Keratinocyte (primary cell): ENCODE measurements at regions not wholly inside any gene's neighbourhood (a gene's known extent, or its start where the extent isn't known, plus 50 kb on each side); places are given as distances from the start of the nearest gene placed in this dataset.

Experiments used
- DNase-seq: peaks from one replicate; pipeline ENCODE4 v3.0.0-alpha.2; 2011; ENCODE audit warnings: low read depth, missing footprints, low spot score
- FAIRE-seq: peaks from 2 replicates; lab custom pipeline; 2011; peaks lifted over from hg19 to GRCh38; lab: Jason Lieb, UNC
- H2AFZ ChIP-seq: 2 replicates; pipeline ENCODE4 v1.6.0; 2012; ENCODE audit warnings: low read length, control low read depth, inconsistent platforms; ENCODE audit not compliant: control insufficient read depth
- H3K27ac ChIP-seq: 2 replicates; pipeline ENCODE4 v1.5.1; 2011; ENCODE audit warnings: low read length; ENCODE audit not compliant: control insufficient read depth, insufficient read depth
- H3K27me3 ChIP-seq: 3 replicates; pipeline ENCODE4 v1.6.0; 2011; ENCODE audit warnings: low read length; ENCODE audit not compliant: control insufficient read depth, insufficient read depth; ENCODE audit errors: extremely low read depth
- H3K36me3 ChIP-seq, 2 experiments: 2 replicates in 1 of 2; 3 replicates in 1 of 2; pipeline ENCODE4 v1.5.1; 2011; ENCODE audit warnings: low read length in 2 of 2, mild to moderate bottlenecking in 1 of 2; ENCODE audit not compliant: control insufficient read depth in 2 of 2, insufficient read depth in 2 of 2; ENCODE audit errors: extremely low read depth in 1 of 2
- H3K4me1 ChIP-seq: 3 replicates; pipeline ENCODE4 v1.5.1; 2011; ENCODE audit warnings: low read length; ENCODE audit not compliant: control insufficient read depth, insufficient read depth; ENCODE audit errors: extremely low read depth
- H3K4me2 ChIP-seq: 3 replicates; pipeline ENCODE4 v1.6.0; 2011; ENCODE audit warnings: low read depth, low read length; ENCODE audit not compliant: control insufficient read depth, insufficient read depth; ENCODE audit errors: extremely low read depth
- H3K4me3 ChIP-seq, 3 experiments: fragments of 200-600 bp in 1 of 3; sonication (generic) in 1 of 3; 2 replicates in 2 of 3; 3 replicates in 1 of 3; pipeline ENCODE4 v1.5.1; 2011 to 2016; ENCODE audit warnings: low read length in 3 of 3, mild to moderate bottlenecking in 3 of 3, control low read depth in 2 of 3, inconsistent platforms in 1 of 3, low read depth in 1 of 3, mixed read lengths in 1 of 3, mixed run types in 1 of 3, moderate library complexity in 1 of 3; ENCODE audit not compliant: control insufficient read depth in 2 of 3, insufficient read depth in 2 of 3; ENCODE audit errors: extremely low read depth in 1 of 3
- H3K79me2 ChIP-seq: 2 replicates; pipeline ENCODE4 v1.6.0; 2012; ENCODE audit warnings: low read length; ENCODE audit not compliant: control insufficient read depth, insufficient read depth
- H3K9ac ChIP-seq: 3 replicates; pipeline ENCODE4 v1.6.0; 2011; ENCODE audit warnings: low read length; ENCODE audit not compliant: control insufficient read depth, insufficient read depth; ENCODE audit errors: extremely low read depth
- H3K9me1 ChIP-seq: 3 replicates; pipeline ENCODE4 v1.6.0; 2011; ENCODE audit warnings: low read length; ENCODE audit not compliant: control insufficient read depth, insufficient read depth; ENCODE audit errors: extremely low read depth
- H3K9me3 ChIP-seq: 2 replicates; pipeline ENCODE4 v1.5.1; 2012; ENCODE audit warnings: low read depth, low read length; ENCODE audit not compliant: control insufficient read depth
- H4K20me1 ChIP-seq: 3 replicates; pipeline ENCODE4 v1.6.0; 2011; ENCODE audit warnings: low read length; ENCODE audit not compliant: control insufficient read depth, insufficient read depth; ENCODE audit errors: extremely low read depth
- CTCF ChIP-seq, 3 experiments: IDR thresholded peaks in 1 of 3; conservative IDR thresholded peaks in 1 of 3; optimal IDR thresholded peaks in 1 of 3; 2 replicates in 2 of 3; 3 replicates in 1 of 3; pipeline versions ENCODE3 to v1.5.1; 2011; ENCODE audit warnings: low read length in 3 of 3, mild to moderate bottlenecking in 3 of 3, moderate library complexity in 2 of 3, control low read depth in 1 of 3, inconsistent platforms in 1 of 3; ENCODE audit not compliant: insufficient read depth in 2 of 3; ENCODE audit errors: extremely low read depth in 1 of 3
- EZH2 ChIP-seq: IDR thresholded peaks from one replicate; pipeline ENCODE4 v1.6.1; 2012; ENCODE audit warnings: inconsistent platforms, mild to moderate bottlenecking, low read length, moderate library complexity
- dilution Hi-C: fragments of 300-500 bp; cut with MboI; formaldehyde crosslinking; loops from one replicate; pipeline ENCODE4 v1.7.0; 2020; ENCODE audit warnings: low sequenced_read_pairs; ENCODE audit not compliant: extremely low pct_ligation_motif_present

GRCh38 chr15:46170326-46170725 is 535.5 kb downstream of the SQOR start:
- H3K79me2 ChIP-seq, result no peaks in the 10 kb centered on the region
- H3K9me3 ChIP-seq, result no peaks in the 10 kb centered on the region
- no peak for TF ChIP-seq EZH2
- TF ChIP-seq CTCF (optimal IDR thresholded peaks at IDR 0.05 in 1 of 3, IDR thresholded peaks at IDR 0.05 in 1 of 3, conservative IDR thresholded peaks at IDR 0.05 in 1 of 3; ENCODE audit: extremely low read depth in 1 of 3, insufficient read depth in 2 of 3, low read length in 3 of 3), result no peak
- no peak for DNase-seq
- H4K20me1 ChIP-seq, result no peaks in the 10 kb centered on the region
- H3K9ac ChIP-seq, result no peak overlapping the region
- dilution Hi-C loops, result no loop called here
- no peaks in the 10 kb centered on the region for H3K9me1 ChIP-seq
- no peak overlapping the region for H3K4me2 ChIP-seq
- no peaks in the 10 kb centered on the region for H3K36me3 ChIP-seq
- no peak for FAIRE-seq
- no peak overlapping the region for H2AFZ ChIP-seq
- H3K27ac ChIP-seq, result no peak overlapping the region
- no peak overlapping the region for H3K4me3 ChIP-seq
- no peaks in the 10 kb centered on the region for H3K4me1 ChIP-seq
- H3K27me3 ChIP-seq, result no peaks in the 10 kb centered on the region

DNA sequence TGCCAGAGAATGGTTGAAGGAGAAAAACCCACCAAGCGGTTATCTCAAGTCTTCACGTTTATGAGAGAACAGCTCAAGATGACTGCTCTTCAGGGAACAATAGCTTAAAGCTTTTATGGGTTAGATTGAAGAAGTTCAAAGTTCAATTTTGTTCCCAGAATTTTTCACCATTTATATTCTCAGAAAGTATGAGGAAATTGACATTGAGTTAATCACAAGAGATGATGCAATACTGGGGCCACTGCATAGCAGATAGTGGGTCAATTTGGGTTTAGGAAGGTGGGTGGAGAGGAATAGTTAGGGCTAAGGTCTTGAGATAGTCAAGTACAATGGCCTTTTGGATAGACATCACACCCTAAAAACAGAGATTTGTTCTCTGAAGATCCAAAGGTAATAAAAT is 539.3 kb downstream of the SQOR start:
- FAIRE-seq (no peak), DNase-seq (no peak)
- Histone ChIP-seq H3K4me1 (no peaks in the 10 kb centered on the region), H3K27me3 (no peaks in the 10 kb centered on the region), H2AFZ (no peak overlapping the region), H3K9ac (no peak overlapping the region), H3K4me3 (no peak overlapping the region), H3K9me3 (no peaks in the 10 kb centered on the region), H4K20me1 (no peaks in the 10 kb centered on the region), H3K4me2 (no peak overlapping the region), H3K27ac (no peak overlapping the region), H3K36me3 (no peaks in the 10 kb centered on the region), H3K79me2 (no peaks in the 10 kb centered on the region), H3K9me1 (no peaks in the 10 kb centered on the region)
- TF ChIP-seq EZH2 (no peak), CTCF (optimal IDR thresholded peaks at IDR 0.05 in 1 of 3, IDR thresholded peaks at IDR 0.05 in 1 of 3, conservative IDR thresholded peaks at IDR 0.05 in 1 of 3; ENCODE audit: extremely low read depth in 1 of 3, insufficient read depth in 2 of 3, low read length in 3 of 3) (no peak)
- dilution Hi-C loops, result no loop called here
